Fibroblast of lung (primary cell): ENCODE measurements at regions not wholly inside any gene's neighbourhood (a gene's known extent, or its start where the extent isn't known, plus 50 kb on each side); places are given as distances from the start of the nearest gene placed in this dataset.

Experiments used
- CTCF ChIP-seq, 2 donors: IDR thresholded peaks in 1 of 2; conservative IDR thresholded peaks in 1 of 2; 1 replicate in 1 of 2; 2 replicates in 1 of 2; pipeline ENCODE4 v1.5.1; 2011 to 2012; ENCODE audit warnings: low read length in 2 of 2, control low read depth in 1 of 2, inconsistent platforms in 1 of 2, low read depth in 1 of 2, mild to moderate bottlenecking in 1 of 2
- EZH2 ChIP-seq: IDR thresholded peaks from 2 replicates; pipeline ENCODE4 v1.5.1; 2012; ENCODE audit warnings: low read length, control low read depth, mild to moderate bottlenecking; ENCODE audit errors: missing control alignments

DNA sequence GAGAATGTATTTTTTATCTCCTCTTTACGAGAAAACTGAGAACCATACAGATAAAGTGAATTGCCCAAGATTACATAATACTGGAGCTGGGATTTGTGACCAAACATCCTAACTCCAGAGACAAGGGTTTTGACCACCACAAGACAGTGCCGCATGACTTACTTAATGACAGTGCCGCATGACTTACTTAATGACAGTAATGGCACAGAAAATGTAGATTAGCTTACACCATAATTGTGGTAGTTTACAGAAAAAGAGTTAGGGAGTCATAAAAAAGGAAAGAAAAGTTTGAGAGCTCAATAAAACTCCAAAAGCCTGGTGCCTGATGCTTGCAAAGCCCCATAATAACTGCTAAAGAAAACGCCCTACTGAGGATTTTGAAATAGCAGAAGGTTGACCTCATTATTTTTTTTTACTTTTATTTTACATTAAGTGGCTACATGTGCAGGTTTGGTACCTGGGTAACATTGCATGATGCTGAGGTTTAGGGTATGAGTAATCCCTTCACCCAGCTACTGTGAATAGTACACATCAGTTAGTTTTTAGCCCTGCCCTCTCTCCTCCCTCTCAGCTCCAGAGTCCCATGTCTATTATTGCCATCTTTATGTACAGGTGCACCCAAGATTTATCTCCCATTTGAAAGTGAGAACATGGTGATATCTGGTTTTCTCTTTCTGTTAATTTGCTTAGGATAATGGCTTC is 310.0 kb upstream of the UBE2E3 start:
- TF ChIP-seq CTCF (conservative IDR thresholded peaks at IDR 0.05 in 1 of 2, IDR thresholded peaks at IDR 0.05 in 1 of 2; ENCODE audit: low read depth in 1 of 2, low read length in 2 of 2) (no peak), EZH2 (no peak)
